GM19467 (cell line): ENCODE measurements at regions not wholly inside any gene's neighbourhood (a gene's known extent, or its start where the extent isn't known, plus 50 kb on each side); places are given as distances from the start of the nearest gene placed in this dataset.

Source experiments
- ATAC-seq: cut with Tn5 transposase; IDR thresholded peaks from one replicate; pipeline ENCODE4 v1.9.1; 2021; ENCODE audit warnings: mild to moderate bottlenecking, moderate library complexity; ENCODE audit not compliant: unreplicated experiment

- ATAC-seq: no peak
These were observed 285.9 kb downstream of the RFC3 start for GRCh38 chr13:34103854-34104253.

- ATAC-seq: no peak
These were observed 286.9 kb downstream of the RFC3 start for GRCh38 chr13:34104853-34105252.

- ATAC-seq: no peak
These were observed 289.9 kb downstream of the RFC3 start for GRCh38 chr13:34107806-34108205.

GRCh38 chr13:34108410-34108809 is 290.5 kb downstream of the RFC3 start:
- no peak for ATAC-seq

- no peak for ATAC-seq
These were observed 296.6 kb downstream of the RFC3 start for GRCh38 chr13:34114581-34114980.

GRCh38 chr13:34116651-34117050 is 298.7 kb downstream of the RFC3 start:
- ATAC-seq: no peak

GRCh38 chr13:34124666-34125306 is 306.8 kb downstream of the RFC3 start:
- no peak for ATAC-seq

GRCh38 chr13:34127523-34127922 is 309.6 kb downstream of the RFC3 start:
- no peak for ATAC-seq

GRCh38 chr13:34128661-34129060 is 310.7 kb downstream of the RFC3 start:
- no peak for ATAC-seq

GRCh38 chr13:34129436-34129835 is 311.5 kb downstream of the RFC3 start:
- ATAC-seq: no peak

GRCh38 chr13:34137200-34137599 is 319.3 kb downstream of the RFC3 start:
- ATAC-seq: no peak

GRCh38 chr13:34139660-34140227 is 321.8 kb downstream of the RFC3 start:
- ATAC-seq: no peak

GRCh38 chr13:34143637-34144036 is 325.7 kb downstream of the RFC3 start:
- ATAC-seq: no peak

GRCh38 chr13:34144142-34144541 is 326.2 kb downstream of the RFC3 start:
- no peak for ATAC-seq

- ATAC-seq: no peak
These were observed 327.1 kb downstream of the RFC3 start for GRCh38 chr13:34145061-34145460.

GRCh38 chr13:34148359-34148758 is 330.4 kb downstream of the RFC3 start:
- no peak for ATAC-seq

GRCh38 chr13:34151885-34152284 is 333.9 kb downstream of the RFC3 start:
- ATAC-seq: no peak

- ATAC-seq: no peak
These were observed 334.5 kb downstream of the RFC3 start for GRCh38 chr13:34152409-34152808.

GRCh38 chr13:34152996-34153395 is 335.0 kb downstream of the RFC3 start:
- ATAC-seq: no peak

- no peak for ATAC-seq
These were observed 335.7 kb downstream of the RFC3 start for GRCh38 chr13:34153428-34154180.

GRCh38 chr13:34155931-34156607 is 338.1 kb downstream of the RFC3 start:
- no peak for ATAC-seq
